Adrenal gland (tissue), 9 donors: ENCODE measurements at regions not wholly inside any gene's neighbourhood (a gene's known extent, or its start where the extent isn't known, plus 50 kb on each side); places are given as distances from the start of the nearest gene placed in this dataset.
A peak's percentile ranks its signal among the peaks of the same experiment; 100 is the strongest.

Experiments
- DNase-seq, 7 donors: peaks; one replicate each; pipeline ENCODE4 v3.0.0-alpha.2; 2019 to 2020
- H3K27ac ChIP-seq, 5 donors: fragments of 200-600 bp; sonication (generic) in 4 of 5; 1 replicate in 3 of 5; 2 replicates in 2 of 5; pipeline versions ENCODE4 v1.5.1 to v1.8.0; 2016 to 2020; ENCODE audit warnings: mild to moderate bottlenecking in 1 of 5
- H3K27me3 ChIP-seq: fragments of 200-600 bp; 2 replicates; pipeline ENCODE4 v1.8.0; 2021
- H3K36me3 ChIP-seq, 2 donors: fragments of 200-600 bp; replicated peaks in 1 of 2; 1 replicate in 1 of 2; 2 replicates in 1 of 2; pipeline versions ENCODE4 v1.5.1 to v1.8.0; 2018 to 2022
- H3K4me1 ChIP-seq, 2 donors: fragments of 200-600 bp; replicated peaks in 1 of 2; 1 replicate in 1 of 2; 2 replicates in 1 of 2; pipeline versions ENCODE4 v1.5.1 to v1.8.0; 2018 to 2021
- H3K4me3 ChIP-seq, 4 donors: fragments of 200-600 bp; sonication (generic) in 3 of 4; one replicate each; pipeline ENCODE4 v1.5.1; 2016 to 2018
- H3K9me3 ChIP-seq, 3 donors: fragments of 200-600 bp; sonication (generic) in 1 of 3; replicated peaks in 1 of 3; 1 replicate in 2 of 3; 2 replicates in 1 of 3; pipeline versions ENCODE4 v1.5.1 to v1.8.0; 2016 to 2021
- CTCF ChIP-seq, 6 experiments: fragments of 450-650 bp in 4 of 6; fragments of 200-600 bp in 2 of 6; sonication (generic) in 1 of 6; IDR thresholded peaks; 1 replicate in 5 of 6; 2 replicates in 1 of 6; pipeline versions ENCODE4 v1.5.1 to v1.8.0; 2016 to 2021; ENCODE audit warnings: antibody characterized with exemption in 6 of 6, mild to moderate bottlenecking in 2 of 6, moderate library complexity in 1 of 6
- POLR2A ChIP-seq, 2 donors: fragments of 450-650 bp; IDR thresholded peaks; one replicate each; pipeline ENCODE4 v1.6.1; 2017; ENCODE audit warnings: antibody characterized with exemption in 2 of 2, mild to moderate bottlenecking in 2 of 2, moderate library complexity in 1 of 2
- WGBS, 4 donors: extraction: QIAGEN DNeasy Blood & Tissue Kit in 2 of 4; methylation state at CpG; one replicate each; pipeline versions ENCODE4 v1.1.5 to v1.1.7; 2013 to 2017; 5-methylcytosine and 5-hydroxymethylcytosine counted together
- intact Hi-C, 2 donors: fragments of 100-400 bp; cut with DNase I; formaldehyde crosslinking; loops; one replicate each; pipeline versions ENCODE4 v1.14.1 to v1.15.0; 2022 to 2023
- donor health status: healthy with polysubstance abuse.
- donor health status: Bipolar disorder and iron deficiency.
- donor health status: DM: yes; HTN: yes; CAD: no.
- donor health status: DM: no; HTN: no; CAD: no.
- donor health status: DM: no; HTN: no; CAD: no.

- no peaks in the 10 kb centered on the region for H3K4me1 ChIP-seq
- intact Hi-C loops, result no loop called here
- TF ChIP-seq POLR2A (IDR thresholded peaks at IDR 0.05), result no peak
- TF ChIP-seq CTCF (IDR thresholded peaks at IDR 0.05), result peak in 3 of 6 experiments; percentile 15 to 40 (median 26)
- H3K27me3 ChIP-seq, result no peaks in the 10 kb centered on the region
- no peak for DNase-seq
- no peak overlapping the region for H3K27ac ChIP-seq
- no peaks in the 10 kb centered on the region for H3K9me3 ChIP-seq
- no peak overlapping the region for H3K4me3 ChIP-seq
- 91 to 98% (median 93%) methylated on average over 1 of the region's 1 CpG for WGBS, 4 donors
- H3K36me3 ChIP-seq, result no peaks in the 10 kb centered on the region
These were observed 149.7 kb upstream of the DCN start for GRCh38 chr12:91332302-91332701.

GRCh38 chr12:91331371-91331770 lies 148.8 kb upstream of the DCN start:
- no peak overlapping the region for H3K27ac ChIP-seq

DNA sequence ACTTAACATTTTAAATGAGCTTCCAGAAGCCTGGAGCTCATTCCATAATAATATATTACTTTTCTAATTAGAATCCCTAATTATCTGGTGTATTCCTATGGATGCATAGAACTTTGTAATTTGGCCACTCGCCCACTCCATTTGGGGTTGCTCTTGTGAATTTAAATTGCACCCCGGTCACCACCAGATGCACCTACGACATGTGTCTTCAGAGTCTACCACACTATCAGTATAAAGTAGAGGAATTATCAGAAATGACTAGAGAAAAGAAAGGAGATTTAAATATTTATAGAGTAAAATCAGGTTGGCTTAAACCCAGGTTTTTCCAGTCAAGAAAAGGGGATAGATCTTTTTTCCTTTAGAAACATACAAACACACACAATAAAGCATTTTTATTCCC lies 145.8 kb upstream of the DCN start:
- H3K9me3 ChIP-seq, result no peaks in the 10 kb centered on the region
- no peak for DNase-seq
- no peaks in the 10 kb centered on the region for H3K36me3 ChIP-seq
- no peak for TF ChIP-seq POLR2A (IDR thresholded peaks at IDR 0.05)
- TF ChIP-seq CTCF (IDR thresholded peaks at IDR 0.05), result no peak
- H3K27me3 ChIP-seq, result no peaks in the 10 kb centered on the region
- no peaks in the 10 kb centered on the region for H3K4me1 ChIP-seq
- 85 to 90% (median 87%) methylated on average over 3 of the region's 3 CpGs for whole genome bisulfite sequencing, 4 donors
- intact Hi-C loops, result loop anchor here in 1 of 2 donors (5.0 kb wide), 1 partner anchor 151 kb away; no protein-coding TSS in a partner anchor
- H3K27ac ChIP-seq, result no peak overlapping the region
- no peak overlapping the region for H3K4me3 ChIP-seq

More at GRCh38 chr12:91331371-91331770, 148.8 kb upstream of the DCN start:
- H3K9me3 ChIP-seq, result no peaks in the 10 kb centered on the region
- WGBS, 4 donors, result 75 to 78% (median 78%) methylated on average over 2 of the region's 2 CpGs
- DNase-seq, result no peak
- no peaks in the 10 kb centered on the region for H3K36me3 ChIP-seq
- H3K4me1 ChIP-seq, result no peaks in the 10 kb centered on the region
- intact Hi-C loops, result no loop called here
- no peak overlapping the region for H3K4me3 ChIP-seq
- TF ChIP-seq POLR2A (IDR thresholded peaks at IDR 0.05) (no peak), CTCF (IDR thresholded peaks at IDR 0.05) (no peak)
- H3K27me3 ChIP-seq, result no peaks in the 10 kb centered on the region

DNA sequence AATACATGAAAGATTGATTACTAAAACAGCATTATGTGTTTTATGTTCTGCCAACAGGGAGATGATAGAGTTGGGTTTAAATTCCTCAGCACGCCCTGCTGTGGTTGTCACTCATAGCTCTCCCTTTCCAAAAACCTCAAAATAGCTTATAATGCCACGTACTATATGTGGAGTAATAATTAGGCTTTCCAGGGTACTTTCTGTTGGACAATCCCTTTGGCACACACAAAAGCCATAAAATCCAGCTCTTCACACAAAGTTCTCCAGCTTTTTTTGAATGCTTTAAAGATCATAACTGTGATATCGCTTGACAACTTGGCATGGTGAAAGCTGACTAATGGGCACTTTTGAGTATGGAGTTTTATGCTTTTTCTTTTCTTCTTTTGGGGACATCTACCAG lies 145.3 kb upstream of the DCN start:
- no peaks in the 10 kb centered on the region for H3K4me1 ChIP-seq
- no peaks in the 10 kb centered on the region for H3K27me3 ChIP-seq
- no peaks in the 10 kb centered on the region for H3K36me3 ChIP-seq
- WGBS, 4 donors, result 48 to 52% (median 51%) methylated on average over 3 of the region's 3 CpGs
- DNase-seq, result no peak
- intact Hi-C loops, result loop anchor here in 1 of 2 donors (5.0 kb wide), 1 partner anchor 151 kb away; no protein-coding TSS in a partner anchor
- H3K27ac ChIP-seq, result no peak overlapping the region
- H3K4me3 ChIP-seq, result no peak overlapping the region
- no peaks in the 10 kb centered on the region for H3K9me3 ChIP-seq
- TF ChIP-seq POLR2A (IDR thresholded peaks at IDR 0.05), result no peak
- no peak for TF ChIP-seq CTCF (IDR thresholded peaks at IDR 0.05)
